GM06990 (cell line): ENCODE measurements at regions not wholly inside any gene's neighbourhood (a gene's known extent, or its start where the extent isn't known, plus 50 kb on each side); places are given as distances from the start of the nearest gene placed in this dataset.
A peak's percentile ranks its signal among the peaks of the same experiment; 100 is the strongest.

Experiments used
- DNase-seq: peaks from one replicate; pipeline ENCODE4 v3.0.0-alpha.2; 2011; ENCODE audit not compliant: insufficient read length; ENCODE audit errors: extremely low read depth
- H3K27me3 ChIP-seq: replicated peaks from 2 replicates; pipeline ENCODE4 v1.6.0; 2011; ENCODE audit warnings: low read length; ENCODE audit not compliant: control insufficient read depth, insufficient read depth
- H3K36me3 ChIP-seq: 2 replicates; pipeline ENCODE4 v1.5.1; 2011; ENCODE audit warnings: low read length; ENCODE audit not compliant: control insufficient read depth, insufficient read depth
- H3K4me3 ChIP-seq: replicated peaks from 2 replicates; pipeline ENCODE4 v1.5.1; 2011; ENCODE audit warnings: low read depth, mild to moderate bottlenecking, control low read depth, low read length
- TF ChIP-seq, protein P1 (sequence below): IDR thresholded peaks from 2 replicates; pipeline ENCODE4 v1.5.1; 2011; ENCODE audit warnings: low read length, control low read depth, mild to moderate bottlenecking, inconsistent platforms; ENCODE audit not compliant: insufficient read depth, poor library complexity, severe bottlenecking

DNA sequence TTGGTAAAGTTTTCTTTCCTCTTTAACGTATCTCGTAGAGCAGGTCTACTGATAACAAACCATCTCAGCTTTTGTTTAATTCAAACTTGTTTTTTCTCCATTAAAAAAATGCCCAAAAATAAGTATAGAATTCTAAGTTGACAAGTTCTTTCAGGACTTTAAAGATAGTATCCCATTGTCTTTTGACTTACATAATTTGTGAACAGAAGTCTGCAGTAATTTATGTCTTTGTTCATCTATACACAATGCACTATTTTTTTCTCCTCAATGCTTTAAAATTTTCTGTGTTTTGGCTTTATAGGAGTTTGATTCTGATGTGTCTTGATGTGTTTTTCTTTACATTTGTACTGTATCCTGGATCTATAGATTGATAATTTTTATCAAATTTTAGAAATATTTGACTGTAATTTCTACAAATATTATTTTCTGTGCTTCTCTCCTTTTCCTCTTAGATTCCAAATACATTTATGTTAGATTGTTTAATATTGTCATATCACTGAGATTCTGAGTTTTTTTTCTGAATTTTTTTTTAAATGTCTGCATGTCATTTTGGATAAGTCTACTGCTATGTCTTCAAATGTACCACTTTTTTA is 143.3 kb downstream of the FTCDNL1 start:
- Histone ChIP-seq H3K36me3 (no peaks in the 10 kb centered on the region), H3K27me3 (no peaks in the 10 kb centered on the region), H3K4me3 (no peak overlapping the region)
- DNase-seq = no peak
- TF ChIP-seq, protein P1, sequence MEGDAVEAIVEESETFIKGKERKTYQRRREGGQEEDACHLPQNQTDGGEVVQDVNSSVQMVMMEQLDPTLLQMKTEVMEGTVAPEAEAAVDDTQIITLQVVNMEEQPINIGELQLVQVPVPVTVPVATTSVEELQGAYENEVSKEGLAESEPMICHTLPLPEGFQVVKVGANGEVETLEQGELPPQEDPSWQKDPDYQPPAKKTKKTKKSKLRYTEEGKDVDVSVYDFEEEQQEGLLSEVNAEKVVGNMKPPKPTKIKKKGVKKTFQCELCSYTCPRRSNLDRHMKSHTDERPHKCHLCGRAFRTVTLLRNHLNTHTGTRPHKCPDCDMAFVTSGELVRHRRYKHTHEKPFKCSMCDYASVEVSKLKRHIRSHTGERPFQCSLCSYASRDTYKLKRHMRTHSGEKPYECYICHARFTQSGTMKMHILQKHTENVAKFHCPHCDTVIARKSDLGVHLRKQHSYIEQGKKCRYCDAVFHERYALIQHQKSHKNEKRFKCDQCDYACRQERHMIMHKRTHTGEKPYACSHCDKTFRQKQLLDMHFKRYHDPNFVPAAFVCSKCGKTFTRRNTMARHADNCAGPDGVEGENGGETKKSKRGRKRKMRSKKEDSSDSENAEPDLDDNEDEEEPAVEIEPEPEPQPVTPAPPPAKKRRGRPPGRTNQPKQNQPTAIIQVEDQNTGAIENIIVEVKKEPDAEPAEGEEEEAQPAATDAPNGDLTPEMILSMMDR = no peak

DNA sequence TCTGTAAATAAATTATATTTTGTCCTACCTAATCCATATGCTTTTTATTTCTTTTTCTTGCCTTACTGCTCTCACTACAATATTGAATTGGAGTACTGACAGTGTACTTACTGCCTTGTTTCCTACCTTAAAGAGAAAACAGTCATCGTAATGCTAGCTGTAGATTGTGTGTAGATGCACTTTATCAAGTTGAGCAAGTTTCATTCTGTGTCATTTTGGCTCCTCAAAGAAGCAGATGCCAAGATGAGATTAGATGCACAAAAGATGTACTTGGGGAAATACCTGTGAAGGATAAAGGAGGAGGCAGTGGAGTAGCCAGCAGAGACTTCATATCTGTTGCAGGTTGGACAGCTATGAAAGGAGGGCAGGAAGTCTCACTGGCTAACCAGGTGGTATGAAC is 145.5 kb downstream of the FTCDNL1 start:
- Histone ChIP-seq H3K36me3 (no peaks in the 10 kb centered on the region), H3K27me3 (no peaks in the 10 kb centered on the region), H3K4me3 (no peak overlapping the region)
- DNase-seq = no peak
- TF ChIP-seq, protein P1 = no peak

DNA sequence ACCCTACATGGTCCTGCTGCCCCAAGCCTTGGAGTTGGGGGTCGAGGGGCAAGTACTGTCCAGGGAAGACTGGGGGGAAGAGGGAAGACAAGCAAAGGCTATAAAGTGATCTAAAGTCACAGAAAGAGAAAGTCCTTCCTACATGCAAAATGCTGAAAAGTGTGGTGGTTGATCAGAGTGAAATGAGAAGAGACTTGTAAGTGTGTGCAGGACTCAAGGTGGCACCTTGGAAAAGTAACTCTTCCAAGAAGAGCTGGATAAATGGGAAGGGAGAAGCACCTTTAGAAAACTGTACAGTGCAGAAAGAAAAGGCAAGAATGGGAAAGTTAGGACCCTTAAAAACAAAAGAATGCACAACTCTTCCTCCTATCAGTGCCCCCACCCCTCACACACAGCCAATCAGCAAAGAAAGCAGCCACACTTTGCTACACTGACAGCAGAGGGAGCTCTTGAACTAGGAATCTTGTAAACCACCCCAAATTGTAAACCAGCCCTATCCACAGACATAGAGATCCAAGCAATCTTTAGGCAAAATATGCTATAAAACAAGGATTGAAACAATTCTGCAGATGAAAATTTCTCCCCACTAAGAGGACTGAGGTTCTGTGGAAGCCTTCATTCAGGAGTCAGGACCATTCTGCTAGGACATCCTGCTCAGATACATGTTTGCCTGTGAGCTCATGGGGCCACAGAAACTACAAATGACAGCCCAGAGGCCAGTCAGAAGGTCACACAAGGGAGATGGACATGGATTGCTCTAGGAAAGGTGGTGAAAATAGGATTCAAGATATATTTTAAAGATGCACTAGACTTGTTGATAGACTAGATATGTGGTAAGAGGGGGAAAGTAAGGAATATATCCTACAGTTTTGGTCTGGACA is 146.4 kb downstream of the FTCDNL1 start:
- no peak overlapping the region for H3K4me3 ChIP-seq
- no peak for DNase-seq
- no peaks in the 10 kb centered on the region for H3K36me3 ChIP-seq
- TF ChIP-seq, protein P1 = peak; percentile 66
- H3K27me3 ChIP-seq = no peaks in the 10 kb centered on the region

DNA sequence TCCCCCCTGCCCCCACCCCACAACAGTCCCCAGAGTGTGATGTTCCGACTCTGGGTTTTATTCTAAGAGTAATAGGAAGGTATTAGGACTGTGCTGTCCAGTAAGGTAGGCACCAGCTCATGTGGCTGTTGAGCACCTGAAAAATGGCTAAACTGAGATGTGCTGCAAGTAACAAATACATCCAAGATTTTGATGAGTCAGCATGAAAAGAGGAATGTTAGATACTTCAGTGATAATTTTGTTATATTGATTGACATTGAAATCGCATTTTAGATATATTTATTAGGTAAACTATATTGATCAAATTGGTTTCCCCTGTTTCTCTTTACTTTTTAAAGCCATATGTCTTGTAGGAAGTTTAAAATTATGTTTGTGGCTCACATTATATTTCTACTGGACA is 147.8 kb downstream of the FTCDNL1 start:
- Histone ChIP-seq H3K27me3 (no peaks in the 10 kb centered on the region), H3K36me3 (no peaks in the 10 kb centered on the region), H3K4me3 (no peak overlapping the region)
- DNase-seq = no peak
- TF ChIP-seq, protein P1 = no peak

DNA sequence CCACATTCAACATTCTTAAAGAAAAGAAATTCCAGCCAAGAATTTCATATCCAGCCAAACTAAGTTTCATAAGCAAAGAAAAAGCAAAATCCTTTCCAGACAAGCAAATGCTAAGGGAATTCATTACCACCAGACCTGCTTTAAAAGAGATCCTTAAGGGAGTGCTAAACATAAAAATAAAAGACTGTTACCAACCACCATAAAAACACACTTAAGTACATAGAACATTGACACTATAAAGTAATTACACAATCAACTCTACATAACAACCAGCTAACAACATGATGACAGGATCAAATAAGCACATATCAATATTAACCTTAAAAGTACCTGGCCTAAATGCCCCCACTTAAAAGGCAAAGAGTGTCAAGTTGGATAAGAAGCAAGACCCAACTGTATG is 153.5 kb downstream of the FTCDNL1 start:
- Histone ChIP-seq H3K36me3 (no peaks in the 10 kb centered on the region), H3K27me3 (no peaks in the 10 kb centered on the region), H3K4me3 (no peak overlapping the region)
- DNase-seq = no peak
- TF ChIP-seq, protein P1 = no peak
